Upper lobe of right lung (tissue), 1 donor: ENCODE measurements at regions not wholly inside any gene's neighbourhood (a gene's known extent, or its start where the extent isn't known, plus 50 kb on each side); places are given as distances from the start of the nearest gene placed in this dataset.
A peak's percentile ranks its signal among the peaks of the same experiment; 100 is the strongest.

Experiments
- ATAC-seq: fragments of 200-7000 bp; cut with Tn5 transposase; one replicate; pipeline ENCODE4 v1.9.1; 2020; ENCODE audit warnings: mild to moderate bottlenecking, moderate library complexity
- DNase-seq: peaks from one replicate; pipeline ENCODE4 v3.0.0-alpha.2; 2020
- H3K27ac ChIP-seq: fragments of 200-600 bp; one replicate; pipeline ENCODE4 v1.8.0; 2022
- H3K27me3 ChIP-seq: fragments of 200-600 bp; one replicate; pipeline ENCODE4 v1.8.0; 2022; ENCODE audit warnings: mild to moderate bottlenecking
- H3K36me3 ChIP-seq: fragments of 200-600 bp; one replicate; pipeline ENCODE4 v1.8.0; 2022
- H3K4me1 ChIP-seq: fragments of 200-600 bp; one replicate; pipeline ENCODE4 v1.8.0; 2022
- H3K4me3 ChIP-seq: fragments of 200-600 bp; one replicate; pipeline ENCODE4 v1.8.0; 2022; ENCODE audit warnings: mild to moderate bottlenecking
- H3K9me3 ChIP-seq: fragments of 200-600 bp; one replicate; pipeline ENCODE4 v1.8.0; 2022
- CTCF ChIP-seq: fragments of 200-600 bp; IDR thresholded peaks from one replicate; pipeline ENCODE4 v1.8.0; 2022; ENCODE audit warnings: antibody characterized with exemption
- intact Hi-C: fragments of 100-400 bp; cut with DNase I; formaldehyde crosslinking; loops from one replicate; pipeline ENCODE4 v1.11.0; 2022
- donor health status: DM: no; HTN: yes; CAD: no; lungs with severe emphysema.

GRCh38 chr2:230640540-230641011 is 72.1 kb upstream of the CAB39 start:
- Histone ChIP-seq H3K27me3 (no peaks in the 10 kb centered on the region), H3K4me1 (peaks cover 14% of the 10 kb centered on the region), H3K36me3 (no peaks in the 10 kb centered on the region), H3K27ac (no peak overlapping the region), H3K9me3 (no peaks in the 10 kb centered on the region), H3K4me3 (no peak overlapping the region)
- ATAC-seq (no peak), DNase-seq (no peak)
- TF ChIP-seq CTCF: no peak
- intact Hi-C loops: no loop called here

- Histone ChIP-seq H3K4me3 (no peak overlapping the region), H3K27ac (peak overlapping the region; percentile 28), H3K9me3 (no peaks in the 10 kb centered on the region), H3K36me3 (no peaks in the 10 kb centered on the region), H3K4me1 (peaks cover 14% of the 10 kb centered on the region), H3K27me3 (no peaks in the 10 kb centered on the region)
- no peak for TF ChIP-seq CTCF
- no peak for DNase-seq
- ATAC-seq: no peak
- intact Hi-C loops: no loop called here
These were observed 69.7 kb upstream of the CAB39 start for GRCh38 chr2:230642966-230643365.

GRCh38 chr2:230643576-230644291 is 68.9 kb upstream of the CAB39 start:
- no peaks in the 10 kb centered on the region for H3K27me3 ChIP-seq
- H3K4me3 ChIP-seq: no peak overlapping the region
- ATAC-seq (peak; percentile 92), DNase-seq (peak; percentile 76)
- peak overlapping the region; percentile 28 for H3K27ac ChIP-seq
- no peaks in the 10 kb centered on the region for H3K9me3 ChIP-seq
- no peaks in the 10 kb centered on the region for H3K36me3 ChIP-seq
- peaks cover 14% of the 10 kb centered on the region for H3K4me1 ChIP-seq
- no peak for TF ChIP-seq CTCF
- intact Hi-C loops: no loop called here

GRCh38 chr2:230644356-230644935 is 68.2 kb upstream of the CAB39 start:
- Histone ChIP-seq H3K27me3 (no peaks in the 10 kb centered on the region), H3K4me1 (peaks cover 14% of the 10 kb centered on the region), H3K4me3 (no peak overlapping the region), H3K9me3 (no peaks in the 10 kb centered on the region), H3K27ac (peak overlapping the region; percentile 28), H3K36me3 (no peaks in the 10 kb centered on the region)
- peak; percentile 25 for ATAC-seq
- intact Hi-C loops: no loop called here
- no peak for TF ChIP-seq CTCF
- no peak for DNase-seq

GRCh38 chr2:230648356-230648755 is 64.3 kb upstream of the CAB39 start:
- DNase-seq (no peak), ATAC-seq (no peak)
- no peak for TF ChIP-seq CTCF
- intact Hi-C loops: no loop called here
- no peak overlapping the region for H3K4me3 ChIP-seq
- H3K27me3 ChIP-seq: no peaks in the 10 kb centered on the region
- H3K9me3 ChIP-seq: no peaks in the 10 kb centered on the region
- no peak overlapping the region for H3K27ac ChIP-seq
- H3K4me1 ChIP-seq: peaks cover 8% of the 10 kb centered on the region
- H3K36me3 ChIP-seq: no peaks in the 10 kb centered on the region
